Left renal pelvis (tissue), 4 donors: ENCODE measurements at regions not wholly inside any gene's neighbourhood (a gene's known extent, or its start where the extent isn't known, plus 50 kb on each side); places are given as distances from the start of the nearest gene placed in this dataset.
"Not testable (repeated sequence)": the region's sequence is repeated elsewhere in the genome, so short reads cannot be mapped to it uniquely, and the experiment has no call there.

ENCODE experiments used
- DNase-seq, 4 donors: peaks; one replicate each; pipeline ENCODE4 v3.0.0-alpha.2; 2013; ENCODE audit warnings: low read depth in 4 of 4, low spot score in 3 of 4

DNA sequence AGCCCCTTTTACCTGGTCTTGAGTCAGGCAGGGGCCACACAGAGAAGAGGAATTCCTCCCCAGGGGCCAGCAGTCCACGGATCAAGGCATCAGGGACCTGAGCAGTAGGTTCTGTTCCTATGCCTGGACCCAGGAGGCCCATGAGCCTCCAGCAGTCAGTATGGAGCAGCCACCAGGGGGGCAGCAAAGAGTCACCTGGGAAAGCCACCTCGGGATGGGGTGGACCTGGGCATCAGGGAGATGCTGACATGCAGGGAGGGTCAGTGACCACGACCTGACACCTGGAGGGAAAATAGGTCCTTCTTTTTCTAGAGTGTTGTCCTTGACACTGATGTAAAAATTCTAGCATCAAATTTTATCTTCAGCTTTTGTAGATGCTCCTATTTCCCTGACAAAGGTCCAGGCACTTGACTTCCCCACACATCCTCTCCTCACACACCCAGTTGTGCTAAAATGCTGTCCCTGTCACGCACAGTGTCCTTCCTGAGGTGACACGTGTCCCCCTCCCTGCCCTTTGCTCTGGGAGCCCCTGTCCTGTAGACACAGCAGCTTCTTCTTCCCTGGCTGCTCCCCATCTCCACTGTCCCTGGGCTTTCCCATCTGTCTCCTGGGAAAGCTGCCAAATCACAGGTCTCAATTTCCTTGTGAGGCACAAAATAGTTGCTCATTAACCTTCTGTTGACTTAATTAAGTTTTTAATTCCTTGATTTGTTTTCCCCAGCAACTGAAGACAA, 70.0 kb upstream of the IGLL5 start:
- DNase-seq = no peak

DNA sequence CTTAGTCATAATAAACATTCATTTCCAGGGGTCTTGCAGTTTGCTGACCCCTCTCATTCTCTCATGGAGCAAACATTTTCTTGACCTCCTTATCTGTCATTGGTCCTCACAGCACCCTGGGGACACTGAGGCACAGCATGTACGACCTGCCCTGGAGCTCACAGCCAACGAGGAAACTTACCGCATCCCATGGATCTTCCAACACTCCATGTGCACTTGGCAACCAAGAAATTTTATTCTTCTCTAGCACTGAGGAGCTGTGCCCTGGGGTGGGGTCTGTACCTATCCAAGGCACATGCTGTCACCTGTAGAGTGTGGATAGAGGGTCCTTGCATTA, 69.4 kb upstream of the IGLL5 start:
- DNase-seq = no peak

DNA sequence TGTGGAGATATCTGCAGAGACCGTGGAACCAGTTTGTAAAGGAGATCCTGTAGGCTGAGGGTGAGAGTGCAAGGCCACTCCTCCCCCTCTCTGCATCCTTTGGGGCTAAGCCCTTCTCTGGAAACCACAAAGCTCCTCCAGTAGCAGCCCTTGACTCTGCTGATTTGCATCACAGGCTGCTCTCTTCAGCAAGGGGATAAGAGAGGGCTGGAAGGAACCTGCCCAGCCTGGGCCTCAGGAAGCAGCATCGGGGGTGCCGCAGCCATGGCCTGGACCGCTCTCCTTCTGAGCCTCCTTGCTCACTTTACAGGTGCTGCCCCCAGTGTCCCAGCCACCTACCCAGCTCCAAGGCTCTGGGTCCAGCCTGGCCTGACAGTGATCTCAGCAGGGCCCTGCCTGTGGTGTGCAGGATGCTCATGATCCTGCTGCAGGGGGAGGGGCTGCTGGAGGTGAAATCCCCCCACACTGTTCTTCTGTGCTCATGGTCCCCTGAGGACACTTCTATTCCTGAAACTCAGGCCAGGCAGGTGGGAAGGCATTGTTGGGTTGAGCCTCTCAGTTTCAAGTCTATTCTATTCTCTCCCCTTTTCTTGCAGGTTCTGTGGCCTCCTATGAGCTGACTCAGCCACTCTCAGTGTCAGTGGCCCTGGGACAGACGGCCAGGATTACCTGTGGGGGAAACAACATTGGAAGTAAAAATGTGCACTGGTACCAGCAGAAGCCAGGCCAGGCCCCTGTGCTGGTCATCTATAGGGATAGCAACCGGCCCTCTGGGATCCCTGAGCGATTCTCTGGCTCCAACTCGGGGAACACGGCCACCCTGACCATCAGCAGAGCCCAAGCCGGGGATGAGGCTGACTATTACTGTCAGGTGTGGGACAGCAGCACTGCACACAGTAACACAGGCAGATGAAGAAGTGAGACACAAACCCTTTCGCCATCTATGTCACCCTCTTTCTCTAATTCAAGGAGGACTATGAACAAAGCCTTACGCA, 68.5 kb upstream of the IGLL5 start:
- no peak for DNase-seq

DNA sequence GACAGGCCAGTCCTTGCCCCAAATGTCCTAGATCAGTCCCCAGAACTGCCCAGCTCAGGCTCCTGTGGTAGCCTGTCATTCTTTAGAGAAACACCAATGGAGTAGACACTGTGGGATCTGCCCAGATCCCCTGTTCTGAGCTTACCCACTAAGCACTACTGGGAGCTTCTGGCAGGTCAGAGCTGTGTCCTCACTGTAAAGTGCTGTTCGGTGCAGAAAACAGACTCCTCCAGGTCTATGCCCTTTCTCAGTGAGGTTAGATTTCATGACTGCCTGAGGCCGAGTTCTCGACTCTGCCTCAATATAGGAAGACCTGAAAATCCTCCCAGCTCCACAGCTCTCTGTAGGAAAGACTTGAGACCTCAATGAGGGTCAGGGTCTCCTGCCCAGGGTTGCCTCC, 67.5 kb upstream of the IGLL5 start:
- DNase-seq = no peak

DNA sequence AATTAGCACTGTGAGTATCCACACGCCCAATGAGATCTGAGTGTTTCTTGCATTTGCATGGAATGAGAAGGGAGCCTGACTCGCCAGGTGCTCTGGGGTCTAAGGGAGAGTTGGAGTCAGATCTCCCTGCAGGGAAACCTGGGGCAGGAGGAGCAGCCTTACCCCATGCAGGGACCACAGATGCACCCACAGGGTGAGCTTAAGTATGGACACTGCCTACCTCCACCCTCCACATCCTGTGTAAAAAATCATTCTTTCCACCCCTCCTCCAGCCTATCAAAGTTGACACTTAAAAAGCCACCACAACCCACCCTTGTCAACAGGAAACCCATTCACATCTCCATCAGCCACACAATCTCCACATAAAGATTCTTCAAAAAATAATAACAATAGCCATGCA, 67.0 kb upstream of the IGLL5 start:
- no peak for DNase-seq

- no peak for DNase-seq
Measured at GRCh38 chr22:22821340-22821739, 66.3 kb upstream of the IGLL5 start.

- no peak for DNase-seq
Measured at GRCh38 chr22:22822106-22822505, 65.5 kb upstream of the IGLL5 start.

DNA sequence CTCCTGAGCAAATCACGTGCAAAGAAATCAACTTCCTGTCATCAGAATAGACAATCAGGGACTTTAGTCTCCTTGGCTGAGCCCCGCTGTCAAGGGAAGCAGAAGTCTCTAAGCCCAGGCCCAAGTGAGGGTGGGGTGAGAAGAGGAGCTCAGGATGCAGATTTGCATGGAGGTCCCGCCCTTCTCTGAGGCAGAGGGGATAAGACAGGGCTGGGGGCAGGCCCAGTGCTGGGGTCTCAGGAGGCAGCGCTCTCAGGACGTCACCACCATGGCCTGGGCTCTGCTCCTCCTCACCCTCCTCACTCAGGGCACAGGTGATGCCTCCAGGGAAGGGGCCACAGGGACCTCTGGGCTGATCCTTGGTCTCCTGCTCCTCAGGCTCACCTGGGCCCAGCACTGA, 65.1 kb upstream of the IGLL5 start:
- DNase-seq = not testable (repeated sequence)

DNA sequence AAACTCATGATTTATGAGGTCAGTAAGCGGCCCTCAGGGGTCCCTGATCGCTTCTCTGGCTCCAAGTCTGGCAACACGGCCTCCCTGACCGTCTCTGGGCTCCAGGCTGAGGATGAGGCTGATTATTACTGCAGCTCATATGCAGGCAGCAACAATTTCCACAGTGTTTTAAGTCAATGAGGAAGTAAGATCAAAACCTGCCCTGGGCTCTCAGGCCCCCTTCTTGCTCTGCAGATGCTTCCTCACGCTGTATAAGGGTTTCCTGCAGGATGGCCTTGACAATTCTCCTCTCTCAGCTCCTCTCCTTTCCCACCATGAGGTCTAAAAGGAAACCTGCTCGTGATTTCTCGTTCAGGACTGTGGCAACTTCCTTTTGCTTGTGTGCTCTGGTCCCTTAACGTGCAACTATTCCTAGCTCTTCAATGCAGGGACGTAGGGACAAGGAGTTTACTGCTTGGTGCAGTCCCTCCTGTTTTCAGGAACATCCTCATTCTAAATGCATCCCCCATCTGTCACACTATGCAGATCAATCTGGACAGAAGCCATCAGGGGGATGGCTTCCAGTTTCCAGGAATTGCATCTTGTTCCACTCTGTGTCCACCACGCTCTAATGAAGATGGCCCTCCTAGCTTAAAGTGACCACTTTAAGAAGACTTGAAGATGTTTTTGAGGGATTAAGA, 64.3 kb upstream of the IGLL5 start:
- DNase-seq = no peak

- no peak for DNase-seq
Measured at GRCh38 chr22:22824340-22825212, 63.0 kb upstream of the IGLL5 start.

DNA sequence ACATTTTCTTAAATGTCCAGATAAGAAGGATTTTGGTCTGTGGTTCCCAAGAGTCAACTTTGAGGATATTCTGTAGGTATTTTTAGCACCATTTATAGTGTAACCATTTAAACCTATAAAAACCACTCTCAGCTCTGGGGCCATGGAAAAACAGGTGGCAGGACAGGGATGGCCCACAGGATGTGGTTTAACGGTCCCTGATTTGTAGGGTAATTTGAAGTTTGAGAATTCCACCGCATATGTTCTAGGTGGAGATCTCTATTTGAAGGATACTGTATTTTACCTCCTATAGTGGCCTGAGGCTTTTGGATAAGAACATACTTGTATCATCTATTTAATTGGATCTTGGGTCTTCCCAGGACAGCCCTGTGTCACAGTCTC, 62.4 kb upstream of the IGLL5 start:
- no peak for DNase-seq

- no peak for DNase-seq
Measured at GRCh38 chr22:22827187-22827939, 60.3 kb upstream of the IGLL5 start.

- DNase-seq = no peak
Measured at GRCh38 chr22:22830193-22830592, 57.4 kb upstream of the IGLL5 start.

DNA sequence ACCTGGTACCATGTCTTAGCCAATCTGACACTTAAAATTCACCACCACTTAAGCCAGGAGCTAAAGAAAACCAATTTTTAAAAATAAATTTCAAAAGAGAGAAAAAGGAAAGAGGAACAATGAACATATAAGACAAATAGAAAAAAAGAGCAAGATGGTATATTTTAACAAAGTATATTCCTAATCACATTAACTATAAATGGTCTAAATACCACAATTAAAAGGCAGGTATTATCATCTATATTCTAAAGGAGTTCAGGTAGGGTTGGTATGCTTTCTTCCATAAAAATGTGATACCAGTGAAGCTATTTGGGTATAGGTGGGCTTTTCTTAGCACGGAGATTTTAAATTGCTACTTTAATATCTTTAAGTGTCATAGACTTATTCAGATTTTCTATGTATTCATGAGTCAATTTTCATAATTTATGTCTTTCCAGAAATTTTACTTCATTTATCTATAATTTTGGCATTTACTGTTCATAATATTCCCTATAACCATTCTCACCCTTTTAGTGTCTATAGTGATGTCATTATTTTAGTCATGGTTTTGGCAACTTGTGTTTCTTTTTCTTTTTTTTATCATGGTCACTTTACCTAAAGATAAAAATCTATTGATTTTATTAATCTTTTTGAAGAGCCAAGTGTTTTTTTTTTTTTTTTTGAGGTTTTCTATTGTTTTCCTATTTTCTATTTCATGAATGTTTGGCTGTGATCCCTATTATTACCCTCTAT, 56.5 kb upstream of the IGLL5 start:
- no peak for DNase-seq

DNA sequence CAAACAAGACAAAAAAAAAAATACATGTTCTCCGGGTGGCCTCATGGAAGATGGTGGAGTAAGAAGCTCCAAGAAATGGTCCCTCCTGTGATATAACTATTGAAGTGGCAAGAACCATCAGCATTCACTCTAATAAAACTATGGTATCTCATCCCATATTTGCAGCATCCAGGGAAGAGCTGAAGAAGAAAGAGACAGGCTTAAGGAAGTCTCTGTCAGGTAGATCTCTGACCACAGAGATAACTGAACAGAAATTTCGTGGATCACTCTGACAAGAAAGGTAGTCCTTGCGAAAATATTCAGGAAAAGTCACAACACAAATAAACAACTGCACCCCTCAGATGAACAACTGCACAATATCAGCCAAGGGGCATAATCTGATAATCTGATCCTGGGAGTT, 54.6 kb upstream of the IGLL5 start:
- DNase-seq = no peak

DNA sequence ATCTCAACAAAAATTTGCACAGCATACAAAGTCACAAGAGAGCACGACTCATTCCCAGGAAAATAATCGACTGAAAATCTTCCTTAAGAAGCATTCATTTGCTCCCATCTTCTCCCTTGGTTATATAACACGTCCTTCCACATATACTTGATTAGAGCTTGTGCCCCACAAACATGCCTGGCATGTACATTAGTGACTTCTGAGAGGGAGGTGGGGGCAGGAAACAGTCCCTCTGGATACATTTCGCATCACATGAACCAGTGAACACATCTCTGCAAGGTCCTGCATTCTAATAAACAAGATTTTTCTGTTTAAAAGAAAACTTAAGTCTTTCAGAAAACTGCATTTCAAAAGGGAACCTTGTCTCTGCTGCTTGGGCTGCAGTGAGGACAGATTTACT, 54.1 kb upstream of the IGLL5 start:
- no peak for DNase-seq

DNA sequence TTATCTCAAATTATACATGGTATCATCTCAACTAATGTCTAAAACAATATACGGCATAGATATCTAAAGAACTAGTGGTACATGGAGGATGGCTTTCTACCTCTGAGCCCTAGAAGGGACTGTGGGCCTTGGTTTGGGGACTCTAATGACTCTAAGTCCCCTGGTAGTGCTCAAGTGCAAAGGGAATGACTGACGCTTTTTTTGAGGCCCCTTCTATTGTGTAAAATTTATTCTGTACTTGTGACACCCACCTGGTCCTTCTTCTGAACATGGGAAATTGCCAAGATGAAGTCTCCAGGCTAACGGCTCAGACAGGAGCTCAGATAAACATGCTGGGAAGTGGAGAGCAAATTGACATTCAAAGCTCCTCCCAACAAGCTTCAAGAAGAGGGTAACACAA, 53.4 kb upstream of the IGLL5 start:
- DNase-seq = no peak

DNA sequence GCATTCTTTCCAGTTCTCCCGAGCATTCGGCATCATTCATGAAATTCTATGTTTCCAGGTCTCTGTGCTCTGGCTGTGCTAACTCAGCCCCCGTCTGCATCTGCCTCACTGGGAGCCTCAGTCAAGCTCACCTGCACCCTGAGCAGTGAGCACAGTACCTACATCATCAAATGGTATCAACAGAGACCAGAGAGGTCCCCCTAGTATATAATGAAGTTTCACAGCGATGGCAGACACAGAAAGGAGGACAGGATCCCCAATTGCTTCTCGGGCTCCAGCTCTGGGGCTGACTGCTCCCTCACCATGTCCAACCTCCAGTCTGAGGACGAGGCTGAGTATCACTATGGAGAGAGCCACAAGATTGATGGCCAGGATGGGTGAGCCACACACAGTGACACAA, 52.8 kb upstream of the IGLL5 start:
- no peak for DNase-seq

DNA sequence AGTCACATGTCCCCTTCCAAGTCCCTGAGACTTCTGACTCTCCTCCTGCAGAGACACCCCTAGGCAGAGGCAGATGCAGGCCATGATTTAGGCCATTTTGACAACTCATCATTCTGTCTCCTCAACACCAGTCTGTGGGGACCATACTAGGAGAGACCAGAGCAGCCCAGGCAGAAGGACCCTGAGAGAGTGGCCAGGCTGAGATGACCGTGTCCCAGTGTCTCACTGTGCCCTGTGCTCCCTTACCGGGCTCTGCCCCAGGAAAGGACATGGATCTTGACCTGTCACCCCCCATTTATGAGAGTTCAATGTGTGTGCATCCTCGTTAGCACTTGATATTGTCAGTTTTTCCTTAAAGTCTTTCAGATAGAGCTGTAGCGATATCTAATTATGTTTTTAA, 52.4 kb upstream of the IGLL5 start:
- DNase-seq = no peak
